HEK293T (cell line): ENCODE measurements at regions not wholly inside any gene's neighbourhood (a gene's known extent, or its start where the extent isn't known, plus 50 kb on each side); places are given as distances from the start of the nearest gene placed in this dataset.
"Not testable (repeated sequence)": the region's sequence is repeated elsewhere in the genome, so short reads cannot be mapped to it uniquely, and the experiment has no call there.

Experiments used
- CTCF ChIA-PET: fragments of 350-600 bp; formaldehyde crosslinking; extraction: SDS; loops from one replicate; lab custom pipeline; 2021; ENCODE audit warnings: antibody characterized with exemption, inconsistent platforms; lab: Yijun Ruan, JAX
- POLR2A ChIA-PET: fragments of 350-600 bp; formaldehyde crosslinking; extraction: SDS; loops from one replicate; lab custom pipeline; 2020; ENCODE audit warnings: antibody characterized with exemption, inconsistent platforms; lab: Yijun Ruan, JAX
- DNase-seq: peaks from one replicate; pipeline ENCODE4 v3.0.0; 2012; ENCODE audit warnings: mixed read lengths; ENCODE audit errors: extremely low spot score
- ARNT ChIP-seq: fragments of 450-650 bp; IDR thresholded peaks from 2 replicates; pipeline ENCODE4 v1.6.1; 2017; ENCODE audit warnings: mild to moderate bottlenecking
- BHLHE40 ChIP-seq: fragments of 450-650 bp; IDR thresholded peaks from 2 replicates; pipeline ENCODE4 v1.6.1; 2016; ENCODE audit warnings: mild to moderate bottlenecking, moderate library complexity, borderline replicate concordance
- CTBP1 ChIP-seq: fragments of 450-650 bp; IDR thresholded peaks from 2 replicates; pipeline ENCODE4 v1.6.1; 2016; ENCODE audit warnings: borderline replicate concordance
- ELF4 ChIP-seq: fragments of 450-650 bp; IDR thresholded peaks from 2 replicates; pipeline ENCODE4 v1.6.1; 2017; ENCODE audit warnings: antibody characterized with exemption
- FOXA1 ChIP-seq: fragments of 450-650 bp; IDR thresholded peaks from 2 replicates; pipeline ENCODE4 v1.6.1; 2016; ENCODE audit warnings: mild to moderate bottlenecking
- FOXK2 ChIP-seq: fragments of 450-650 bp; IDR thresholded peaks from 2 replicates; pipeline ENCODE4 v1.6.1; 2016; ENCODE audit warnings: mild to moderate bottlenecking
- FOXM1 ChIP-seq: fragments of 450-650 bp; IDR thresholded peaks from 2 replicates; pipeline ENCODE4 v1.6.1; 2017; ENCODE audit warnings: mild to moderate bottlenecking, borderline replicate concordance
- HDGF ChIP-seq: fragments of 450-650 bp; IDR thresholded peaks from 2 replicates; pipeline ENCODE4 v1.6.1; 2017; ENCODE audit warnings: antibody characterized with exemption, borderline replicate concordance
- L3MBTL2 ChIP-seq: fragments of 450-650 bp; conservative IDR thresholded peaks from 2 replicates; pipeline ENCODE4 v1.6.1; 2016; ENCODE audit warnings: mild to moderate bottlenecking
- LEF1 ChIP-seq: fragments of 450-650 bp; IDR thresholded peaks from 2 replicates; pipeline ENCODE4 v1.6.1; 2017; ENCODE audit warnings: mild to moderate bottlenecking, borderline replicate concordance
- NFRKB ChIP-seq: fragments of 450-650 bp; IDR thresholded peaks from 2 replicates; pipeline ENCODE4 v1.6.1; 2016; ENCODE audit warnings: mild to moderate bottlenecking, moderate library complexity
- PKNOX1 ChIP-seq: fragments of 450-650 bp; IDR thresholded peaks from 2 replicates; pipeline ENCODE4 v1.6.1; 2016
- SP1 ChIP-seq: fragments of 450-650 bp; IDR thresholded peaks from 2 replicates; pipeline ENCODE4 v1.6.1; 2017
- SUZ12 ChIP-seq: fragments of 450-650 bp; IDR thresholded peaks from 2 replicates; pipeline ENCODE4 v1.6.1; 2016; ENCODE audit warnings: mild to moderate bottlenecking
- TARDBP ChIP-seq: fragments of 450-650 bp; IDR thresholded peaks from 2 replicates; pipeline ENCODE4 v1.6.1; 2016
- ZNF384 ChIP-seq: fragments of 450-650 bp; IDR thresholded peaks from 2 replicates; pipeline ENCODE4 v1.6.1; 2016

DNA sequence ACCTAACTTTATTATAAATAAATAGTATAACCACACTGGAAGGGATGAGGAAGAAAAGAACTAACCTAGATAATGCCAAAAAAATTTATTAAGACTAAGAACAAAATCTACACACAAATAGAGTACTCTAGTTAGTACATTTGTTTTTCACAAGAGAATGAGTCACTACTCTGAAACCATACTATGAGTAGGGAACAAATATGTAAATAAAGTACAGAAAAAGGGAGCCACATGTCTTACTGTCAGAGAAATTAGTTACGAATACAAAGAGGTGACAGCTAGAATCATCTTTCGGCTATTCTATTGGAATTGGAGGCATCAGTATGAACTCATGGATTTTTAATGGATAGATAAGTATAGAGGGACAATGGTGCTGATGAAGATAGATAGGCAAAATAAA, 150.5 kb downstream of the COPS8 start:
- DNase-seq: no peak
- ChIA-PET POLR2A (no interaction called here), CTCF (no interaction called here)
- TF ChIP-seq HDGF (no peak), BHLHE40 (no peak), LEF1 (no peak), ZNF384 (no peak), FOXA1 (no peak), PKNOX1 (no peak), FOXM1 (no peak), SUZ12 (no peak), L3MBTL2 (no peak), SP1 (no peak), NFRKB (no peak), FOXK2 (no peak), TARDBP (no peak), ELF4 (no peak), CTBP1 (no peak), ARNT (no peak)

DNA sequence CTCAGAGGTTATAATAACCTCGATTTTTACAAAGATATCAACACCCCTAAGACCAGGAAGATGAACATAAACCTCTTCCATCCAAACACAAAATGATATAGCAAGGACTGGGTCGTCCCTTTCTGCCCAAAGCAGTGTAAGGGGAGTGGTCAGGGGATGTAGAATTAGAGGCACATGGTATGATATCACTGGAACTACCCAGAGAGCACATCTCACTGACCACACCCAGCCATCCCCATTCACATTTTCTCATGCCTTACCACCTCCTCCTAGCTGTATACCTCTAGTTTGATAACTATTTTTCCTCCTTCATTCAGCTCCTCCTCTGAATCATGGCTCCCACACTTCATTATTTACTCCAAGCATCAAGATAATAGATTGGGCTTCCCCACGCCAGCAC, 152.6 kb downstream of the COPS8 start:
- TF ChIP-seq L3MBTL2: no peak
- no peak for TF ChIP-seq NFRKB
- no peak for TF ChIP-seq SP1
- TF ChIP-seq LEF1: no peak
- TF ChIP-seq FOXA1: no peak
- no peak for TF ChIP-seq FOXM1
- POLR2A ChIA-PET: no interaction called here
- CTCF ChIA-PET: no interaction called here
- DNase-seq: no peak

GRCh38 chr2:237240252-237240651, 154.6 kb downstream of the COPS8 start:
- DNase-seq: no peak
- CTCF ChIA-PET: no interaction called here
- POLR2A ChIA-PET: no interaction called here
- no peak for TF ChIP-seq NFRKB
- no peak for TF ChIP-seq ARNT
- TF ChIP-seq TARDBP: no peak
- TF ChIP-seq HDGF: no peak
- no peak for TF ChIP-seq SP1

GRCh38 chr2:237240868-237241267, 155.2 kb downstream of the COPS8 start:
- POLR2A ChIA-PET, DNase-seq, CTCF ChIA-PET: not testable (repeated sequence)

GRCh38 chr2:237242091-237242536, 156.4 kb downstream of the COPS8 start:
- ChIA-PET POLR2A (no interaction called here), CTCF (no interaction called here)
- TF ChIP-seq PKNOX1 (no peak), TARDBP (no peak), FOXA1 (no peak), NFRKB (no peak), FOXM1 (no peak), L3MBTL2 (no peak), ARNT (no peak), CTBP1 (no peak), FOXK2 (no peak), SUZ12 (no peak), ZNF384 (no peak), BHLHE40 (no peak), SP1 (no peak), LEF1 (no peak), HDGF (no peak), ELF4 (no peak)
- DNase-seq: no peak

DNA sequence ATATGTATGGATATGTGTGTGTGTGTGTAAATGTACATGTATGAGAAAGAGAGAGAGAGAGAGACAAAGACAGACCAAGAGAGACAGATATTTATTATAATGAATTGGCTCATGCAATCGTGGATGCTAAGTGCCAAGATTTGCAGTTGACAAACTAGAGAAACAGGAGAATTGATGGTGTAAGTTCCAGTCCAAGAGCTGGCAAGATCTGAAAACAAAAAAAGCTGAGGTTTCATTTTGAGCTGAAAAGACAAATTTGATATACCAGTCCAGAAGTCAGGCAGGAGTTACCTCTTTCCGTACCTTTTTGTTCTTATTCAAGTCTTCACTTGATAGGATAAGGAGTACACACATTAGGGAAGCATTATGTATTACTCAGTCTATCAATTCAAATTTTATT, 157.8 kb downstream of the COPS8 start:
- no peak for TF ChIP-seq SP1
- TF ChIP-seq ZNF384: no peak
- no peak for TF ChIP-seq CTBP1
- no peak for TF ChIP-seq BHLHE40
- no peak for TF ChIP-seq FOXM1
- TF ChIP-seq ELF4: no peak
- TF ChIP-seq L3MBTL2: no peak
- TF ChIP-seq LEF1: no peak
- TF ChIP-seq FOXA1: no peak
- TF ChIP-seq FOXK2: no peak
- TF ChIP-seq ARNT: no peak
- TF ChIP-seq SUZ12: no peak
- no peak for TF ChIP-seq HDGF
- TF ChIP-seq NFRKB: no peak
- TF ChIP-seq TARDBP: no peak
- TF ChIP-seq PKNOX1: no peak
- ChIA-PET CTCF (no interaction called here), POLR2A (no interaction called here)
- DNase-seq: no peak

- POLR2A ChIA-PET: no interaction called here
- no peak for DNase-seq
- CTCF ChIA-PET: no interaction called here
Measured at GRCh38 chr2:237244178-237244577, 158.5 kb downstream of the COPS8 start.

More at GRCh38 chr2:237244178-237244577, 158.5 kb downstream of the COPS8 start:
- no peak for TF ChIP-seq BHLHE40
- no peak for TF ChIP-seq L3MBTL2
- TF ChIP-seq ELF4: no peak
- TF ChIP-seq TARDBP: no peak
- no peak for TF ChIP-seq LEF1
- TF ChIP-seq CTBP1: no peak
- no peak for TF ChIP-seq ARNT
- TF ChIP-seq PKNOX1: no peak
- TF ChIP-seq NFRKB: no peak
- no peak for TF ChIP-seq FOXK2
- no peak for TF ChIP-seq FOXM1
- no peak for TF ChIP-seq ZNF384
- TF ChIP-seq FOXA1: no peak
